GM10266 (cell line): ENCODE measurements at regions not wholly inside any gene's neighbourhood (a gene's known extent, or its start where the extent isn't known, plus 50 kb on each side); places are given as distances from the start of the nearest gene placed in this dataset.

Source experiments
- DNase-seq: peaks from one replicate; pipeline ENCODE4 v3.0.0; 2012; ENCODE audit errors: extremely low spot score
- CTCF ChIP-seq: IDR thresholded peaks from 2 replicates; pipeline ENCODE4 v1.5.1; 2012; ENCODE audit warnings: mild to moderate bottlenecking, low read depth; ENCODE audit not compliant: control insufficient read depth, insufficient read depth; ENCODE audit errors: missing control alignments

GRCh38 chr4:35541146-35541887 is 703.0 kb downstream of the ARAP2 start:
- no peak for TF ChIP-seq CTCF
- no peak for DNase-seq

GRCh38 chr4:35541888-35542213 is 702.5 kb downstream of the ARAP2 start:
- no peak for DNase-seq
- TF ChIP-seq CTCF: no peak

- TF ChIP-seq CTCF: no peak
- DNase-seq: no peak
Observed at GRCh38 chr4:35548921-35549320, 695.4 kb downstream of the ARAP2 start.

- no peak for TF ChIP-seq CTCF
- no peak for DNase-seq
Observed at GRCh38 chr4:35556387-35556786, 687.9 kb downstream of the ARAP2 start.

GRCh38 chr4:35559559-35560365 is 684.6 kb downstream of the ARAP2 start:
- no peak for TF ChIP-seq CTCF
- no peak for DNase-seq

- no peak for TF ChIP-seq CTCF
- DNase-seq: no peak
Observed at GRCh38 chr4:35562861-35563260, 681.5 kb downstream of the ARAP2 start.

- DNase-seq: no peak
- TF ChIP-seq CTCF: no peak
Observed at GRCh38 chr4:35565640-35566039, 678.7 kb downstream of the ARAP2 start.
